Keratinocyte (primary cell): ENCODE measurements at regions not wholly inside any gene's neighbourhood (a gene's known extent, or its start where the extent isn't known, plus 50 kb on each side); places are given as distances from the start of the nearest gene placed in this dataset.
"Not testable (repeated sequence)": the region's sequence is repeated elsewhere in the genome, so short reads cannot be mapped to it uniquely, and the experiment has no call there.

ENCODE experiments used
- DNase-seq: peaks from one replicate; pipeline ENCODE4 v3.0.0-alpha.2; 2011; ENCODE audit warnings: low read depth, missing footprints, low spot score
- FAIRE-seq: peaks from 2 replicates; lab custom pipeline; 2011; peaks lifted over from hg19 to GRCh38; lab: Jason Lieb, UNC
- H2AFZ ChIP-seq: 2 replicates; pipeline ENCODE4 v1.6.0; 2012; ENCODE audit warnings: low read length, control low read depth, inconsistent platforms; ENCODE audit not compliant: control insufficient read depth
- H3K27ac ChIP-seq: 2 replicates; pipeline ENCODE4 v1.5.1; 2011; ENCODE audit warnings: low read length; ENCODE audit not compliant: control insufficient read depth, insufficient read depth
- H3K27me3 ChIP-seq: 3 replicates; pipeline ENCODE4 v1.6.0; 2011; ENCODE audit warnings: low read length; ENCODE audit not compliant: control insufficient read depth, insufficient read depth; ENCODE audit errors: extremely low read depth
- H3K36me3 ChIP-seq, 2 experiments: 2 replicates in 1 of 2; 3 replicates in 1 of 2; pipeline ENCODE4 v1.5.1; 2011; ENCODE audit warnings: low read length in 2 of 2, mild to moderate bottlenecking in 1 of 2; ENCODE audit not compliant: control insufficient read depth in 2 of 2, insufficient read depth in 2 of 2; ENCODE audit errors: extremely low read depth in 1 of 2
- H3K4me1 ChIP-seq: 3 replicates; pipeline ENCODE4 v1.5.1; 2011; ENCODE audit warnings: low read length; ENCODE audit not compliant: control insufficient read depth, insufficient read depth; ENCODE audit errors: extremely low read depth
- H3K4me2 ChIP-seq: 3 replicates; pipeline ENCODE4 v1.6.0; 2011; ENCODE audit warnings: low read depth, low read length; ENCODE audit not compliant: control insufficient read depth, insufficient read depth; ENCODE audit errors: extremely low read depth
- H3K4me3 ChIP-seq, 3 experiments: fragments of 200-600 bp in 1 of 3; sonication (generic) in 1 of 3; 2 replicates in 2 of 3; 3 replicates in 1 of 3; pipeline ENCODE4 v1.5.1; 2011 to 2016; ENCODE audit warnings: low read length in 3 of 3, mild to moderate bottlenecking in 3 of 3, control low read depth in 2 of 3, inconsistent platforms in 1 of 3, low read depth in 1 of 3, mixed read lengths in 1 of 3, mixed run types in 1 of 3, moderate library complexity in 1 of 3; ENCODE audit not compliant: control insufficient read depth in 2 of 3, insufficient read depth in 2 of 3; ENCODE audit errors: extremely low read depth in 1 of 3
- H3K79me2 ChIP-seq: 2 replicates; pipeline ENCODE4 v1.6.0; 2012; ENCODE audit warnings: low read length; ENCODE audit not compliant: control insufficient read depth, insufficient read depth
- H3K9ac ChIP-seq: 3 replicates; pipeline ENCODE4 v1.6.0; 2011; ENCODE audit warnings: low read length; ENCODE audit not compliant: control insufficient read depth, insufficient read depth; ENCODE audit errors: extremely low read depth
- H3K9me1 ChIP-seq: 3 replicates; pipeline ENCODE4 v1.6.0; 2011; ENCODE audit warnings: low read length; ENCODE audit not compliant: control insufficient read depth, insufficient read depth; ENCODE audit errors: extremely low read depth
- H3K9me3 ChIP-seq: 2 replicates; pipeline ENCODE4 v1.5.1; 2012; ENCODE audit warnings: low read depth, low read length; ENCODE audit not compliant: control insufficient read depth
- H4K20me1 ChIP-seq: 3 replicates; pipeline ENCODE4 v1.6.0; 2011; ENCODE audit warnings: low read length; ENCODE audit not compliant: control insufficient read depth, insufficient read depth; ENCODE audit errors: extremely low read depth
- CTCF ChIP-seq, 3 experiments: IDR thresholded peaks in 1 of 3; conservative IDR thresholded peaks in 1 of 3; optimal IDR thresholded peaks in 1 of 3; 2 replicates in 2 of 3; 3 replicates in 1 of 3; pipeline versions ENCODE3 to v1.5.1; 2011; ENCODE audit warnings: low read length in 3 of 3, mild to moderate bottlenecking in 3 of 3, moderate library complexity in 2 of 3, control low read depth in 1 of 3, inconsistent platforms in 1 of 3; ENCODE audit not compliant: insufficient read depth in 2 of 3; ENCODE audit errors: extremely low read depth in 1 of 3
- dilution Hi-C: fragments of 300-500 bp; cut with MboI; formaldehyde crosslinking; loops from one replicate; pipeline ENCODE4 v1.7.0; 2020; ENCODE audit warnings: low sequenced_read_pairs; ENCODE audit not compliant: extremely low pct_ligation_motif_present

DNA sequence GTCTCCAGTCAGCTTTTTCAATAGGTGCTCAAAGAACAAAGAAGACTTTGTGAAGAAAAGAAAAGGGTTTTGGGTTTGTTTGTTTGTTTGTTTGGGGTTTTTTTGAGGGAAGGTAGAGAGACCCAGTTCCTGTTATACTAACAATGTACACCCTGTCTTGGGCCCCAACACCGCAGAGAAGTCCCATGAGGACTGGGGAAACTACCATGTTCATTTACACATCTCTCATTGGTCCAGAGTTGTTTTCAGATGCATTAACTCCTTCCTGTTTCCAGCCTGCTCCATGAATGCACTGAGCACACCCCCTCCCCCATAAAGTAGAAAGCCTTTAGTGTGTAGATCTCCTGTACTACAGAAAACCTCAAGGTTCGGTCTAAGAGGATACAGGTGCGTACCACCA, 51.1 kb upstream of the SLC8A3 start:
- no peak for TF ChIP-seq CTCF (optimal IDR thresholded peaks at IDR 0.05 in 1 of 3, IDR thresholded peaks at IDR 0.05 in 1 of 3, conservative IDR thresholded peaks at IDR 0.05 in 1 of 3; ENCODE audit: extremely low read depth in 1 of 3, insufficient read depth in 2 of 3, low read length in 3 of 3)
- Histone ChIP-seq H3K9ac (no peak overlapping the region), H3K79me2 (no peaks in the 10 kb centered on the region), H4K20me1 (no peaks in the 10 kb centered on the region), H3K9me1 (no peaks in the 10 kb centered on the region), H3K36me3 (no peaks in the 10 kb centered on the region), H3K4me3 (no peak overlapping the region), H3K9me3 (no peaks in the 10 kb centered on the region), H3K4me2 (no peak overlapping the region), H2AFZ (no peak overlapping the region), H3K27me3 (no peaks in the 10 kb centered on the region), H3K4me1 (no peaks in the 10 kb centered on the region), H3K27ac (no peak overlapping the region)
- dilution Hi-C loops: no loop called here
- DNase-seq: no peak
- no peak for FAIRE-seq

DNA sequence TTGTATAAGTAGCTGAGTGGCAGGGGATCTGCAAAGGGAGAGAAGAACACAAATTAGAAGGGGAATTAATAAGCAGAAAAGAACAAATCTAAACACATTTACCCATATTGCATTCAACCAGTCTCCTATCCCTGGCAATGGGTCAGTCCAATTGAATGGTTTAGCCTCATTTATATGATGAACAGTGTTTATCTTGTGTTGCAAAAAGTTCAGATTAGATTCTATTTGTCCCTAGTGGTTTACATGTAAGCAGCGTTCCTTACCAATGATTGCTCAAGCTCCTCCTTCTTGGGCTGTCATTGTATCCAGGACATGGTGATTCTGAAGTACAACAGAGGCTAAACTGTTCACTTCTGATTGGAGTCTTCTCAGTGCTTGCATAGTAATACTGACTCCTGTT, 49.9 kb upstream of the SLC8A3 start:
- FAIRE-seq: peak; percentile 34
- H2AFZ ChIP-seq, H3K79me2 ChIP-seq, H3K4me2 ChIP-seq, H3K4me3 ChIP-seq, DNase-seq, H3K9ac ChIP-seq, H3K4me1 ChIP-seq, H3K27me3 ChIP-seq, H3K36me3 ChIP-seq, dilution Hi-C loops, H3K9me3 ChIP-seq, H3K9me1 ChIP-seq, H3K27ac ChIP-seq, H4K20me1 ChIP-seq: not testable (repeated sequence)
